Activated CD4-positive, alpha-beta T cell treated with anti-CD3 and anti-CD28 coated beads, Interleukin-2, amount 10 ng/mL, durations not matched to agents 7 days and 5 days (primary cell): ENCODE measurements at regions not wholly inside any gene's neighbourhood (a gene's known extent, or its start where the extent isn't known, plus 50 kb on each side); places are given as distances from the start of the nearest gene placed in this dataset.

Experiments
- CTCF ChIA-PET: fragments of 350-600 bp; sonication (Branson Sonifier 250); formaldehyde crosslinking; loops from one replicate; lab custom pipeline; 2021; ENCODE audit warnings: antibody characterized with exemption; lab: Charles Lee
- POLR2A ChIA-PET: fragments of 350-600 bp; sonication (Branson Sonifier 250); formaldehyde crosslinking; loops from one replicate; lab custom pipeline; 2021; ENCODE audit warnings: antibody characterized with exemption; lab: Charles Lee
- DNase-seq: peaks from one replicate; pipeline ENCODE4 v3.0.0-alpha.2; 2020
- H3K27ac Mint-ChIP-seq: one replicate; pipeline ENCODE4 v1.8.0; 2021; ENCODE audit warnings: mild to moderate bottlenecking, moderate library complexity, mixed read lengths
- H3K27me3 Mint-ChIP-seq: one replicate; pipeline ENCODE4 v1.8.0; 2021; ENCODE audit warnings: mixed read lengths
- H3K36me3 Mint-ChIP-seq: one replicate; pipeline ENCODE4 v1.8.0; 2021; ENCODE audit warnings: low read depth, mixed read lengths
- H3K4me1 Mint-ChIP-seq: one replicate; pipeline ENCODE4 v1.8.0; 2021; ENCODE audit warnings: mixed read lengths
- H3K4me3 Mint-ChIP-seq: one replicate; pipeline ENCODE4 v1.8.0; 2021; ENCODE audit warnings: mild to moderate bottlenecking, moderate library complexity, mixed read lengths
- H3K9me3 Mint-ChIP-seq: one replicate; pipeline ENCODE4 v1.8.0; 2021; ENCODE audit warnings: mixed read lengths

- no peaks in the 10 kb centered on the region for H3K36me3 Mint-ChIP-seq
- H3K4me1 Mint-ChIP-seq, result peaks cover 16% of the 10 kb centered on the region
- CTCF ChIA-PET, result no interaction called here
- no peak overlapping the region for H3K27ac Mint-ChIP-seq
- DNase-seq, result peak; percentile 27
- POLR2A ChIA-PET, result no interaction called here
- no peak overlapping the region for H3K4me3 Mint-ChIP-seq
- peaks cover 72% of the 10 kb centered on the region for H3K27me3 Mint-ChIP-seq
- no peaks in the 10 kb centered on the region for H3K9me3 Mint-ChIP-seq
Measured at GRCh38 chr9:89234205-89235067, 55.8 kb upstream of the SHC3 start.

DNA sequence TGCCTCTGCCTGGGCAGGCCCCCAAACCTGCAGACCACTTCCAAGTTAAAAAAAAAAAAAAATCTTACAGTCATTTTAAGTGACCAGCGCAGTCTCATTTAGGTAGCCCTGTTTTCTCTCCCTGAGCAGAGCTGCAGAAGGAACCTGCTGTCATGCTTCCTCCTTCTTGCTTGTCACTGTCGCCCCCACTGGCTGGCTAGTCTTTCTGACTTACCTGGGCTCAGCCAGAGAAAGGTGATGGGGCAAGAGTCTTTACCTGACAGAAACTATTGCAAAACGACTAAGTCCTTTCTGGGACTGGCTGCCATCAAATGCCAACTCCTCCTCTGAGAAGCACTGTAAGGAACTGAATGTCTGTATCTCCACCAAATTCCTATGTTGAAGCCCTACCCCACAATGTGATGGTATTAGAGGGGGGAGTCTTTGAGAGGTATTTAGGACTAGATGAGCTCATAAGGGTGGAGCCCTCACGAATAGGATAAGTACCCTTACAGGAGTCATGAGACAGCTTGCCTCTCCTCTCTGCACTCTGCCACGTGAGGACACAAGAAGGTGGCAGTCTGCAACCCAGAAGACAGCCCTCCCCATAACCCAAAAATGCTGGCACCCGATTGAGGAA lies 58.4 kb upstream of the SHC3 start:
- POLR2A ChIA-PET, result no interaction called here
- CTCF ChIA-PET, result interaction anchor here (0.6 kb wide), 1 partner anchor 1298 kb away, joined by 4 read pairs; no protein-coding TSS in a partner anchor
- H3K4me1 Mint-ChIP-seq, result peaks cover 16% of the 10 kb centered on the region
- H3K9me3 Mint-ChIP-seq, result no peaks in the 10 kb centered on the region
- H3K27ac Mint-ChIP-seq, result no peak overlapping the region
- no peak for DNase-seq
- H3K27me3 Mint-ChIP-seq, result peaks cover 74% of the 10 kb centered on the region
- H3K36me3 Mint-ChIP-seq, result no peaks in the 10 kb centered on the region
- H3K4me3 Mint-ChIP-seq, result no peak overlapping the region

GRCh38 chr9:89238424-89238823 lies 59.8 kb upstream of the SHC3 start:
- H3K9me3 Mint-ChIP-seq, result no peaks in the 10 kb centered on the region
- H3K27ac Mint-ChIP-seq, result no peak overlapping the region
- H3K27me3 Mint-ChIP-seq, result peaks cover 71% of the 10 kb centered on the region
- peaks cover 16% of the 10 kb centered on the region for H3K4me1 Mint-ChIP-seq
- H3K36me3 Mint-ChIP-seq, result no peaks in the 10 kb centered on the region
- DNase-seq, result no peak
- POLR2A ChIA-PET, result no interaction called here
- CTCF ChIA-PET, result no interaction called here
- no peak overlapping the region for H3K4me3 Mint-ChIP-seq

GRCh38 chr9:89243296-89244061 lies 64.9 kb upstream of the SHC3 start:
- no peaks in the 10 kb centered on the region for H3K4me1 Mint-ChIP-seq
- DNase-seq, result no peak
- CTCF ChIA-PET, result interaction anchor here (0.6 kb wide), 1 partner anchor 16 kb away, joined by 4 read pairs; no protein-coding TSS in a partner anchor

DNA sequence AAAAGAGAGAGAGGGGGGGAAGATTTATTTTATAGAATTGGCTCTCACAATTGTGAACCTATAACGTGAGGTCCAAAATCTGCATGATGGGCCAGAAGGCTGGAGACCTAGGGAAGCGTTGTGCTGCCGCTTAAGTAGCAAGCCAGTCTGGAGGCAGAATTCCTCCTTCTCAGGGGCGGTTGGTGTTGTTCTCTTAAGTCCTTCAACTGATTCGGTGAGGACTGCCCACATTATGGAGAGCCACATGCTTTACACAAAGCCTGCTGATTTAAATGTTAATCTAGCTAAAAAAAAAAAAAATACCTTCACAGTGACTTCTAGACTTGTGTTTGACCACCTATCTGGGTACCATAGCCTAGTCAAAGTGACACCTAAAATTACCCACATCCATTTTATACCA lies 64.2 kb upstream of the CKS2 start:
- H3K4me1 Mint-ChIP-seq, result no peaks in the 10 kb centered on the region
- no peaks in the 10 kb centered on the region for H3K36me3 Mint-ChIP-seq
- ChIA-PET POLR2A (no interaction called here), CTCF (no interaction called here)
- H3K27me3 Mint-ChIP-seq, result peaks cover 14% of the 10 kb centered on the region
- no peak overlapping the region for H3K27ac Mint-ChIP-seq
- DNase-seq, result no peak
- no peak overlapping the region for H3K4me3 Mint-ChIP-seq
- peaks cover under 1% of the 10 kb centered on the region for H3K9me3 Mint-ChIP-seq

More at GRCh38 chr9:89243296-89244061, 64.9 kb upstream of the SHC3 start:
- no peaks in the 10 kb centered on the region for H3K9me3 Mint-ChIP-seq
- POLR2A ChIA-PET, result no interaction called here
- no peaks in the 10 kb centered on the region for H3K36me3 Mint-ChIP-seq
- no peak overlapping the region for H3K4me3 Mint-ChIP-seq
- no peak overlapping the region for H3K27ac Mint-ChIP-seq
- H3K27me3 Mint-ChIP-seq, result peaks cover 36% of the 10 kb centered on the region

DNA sequence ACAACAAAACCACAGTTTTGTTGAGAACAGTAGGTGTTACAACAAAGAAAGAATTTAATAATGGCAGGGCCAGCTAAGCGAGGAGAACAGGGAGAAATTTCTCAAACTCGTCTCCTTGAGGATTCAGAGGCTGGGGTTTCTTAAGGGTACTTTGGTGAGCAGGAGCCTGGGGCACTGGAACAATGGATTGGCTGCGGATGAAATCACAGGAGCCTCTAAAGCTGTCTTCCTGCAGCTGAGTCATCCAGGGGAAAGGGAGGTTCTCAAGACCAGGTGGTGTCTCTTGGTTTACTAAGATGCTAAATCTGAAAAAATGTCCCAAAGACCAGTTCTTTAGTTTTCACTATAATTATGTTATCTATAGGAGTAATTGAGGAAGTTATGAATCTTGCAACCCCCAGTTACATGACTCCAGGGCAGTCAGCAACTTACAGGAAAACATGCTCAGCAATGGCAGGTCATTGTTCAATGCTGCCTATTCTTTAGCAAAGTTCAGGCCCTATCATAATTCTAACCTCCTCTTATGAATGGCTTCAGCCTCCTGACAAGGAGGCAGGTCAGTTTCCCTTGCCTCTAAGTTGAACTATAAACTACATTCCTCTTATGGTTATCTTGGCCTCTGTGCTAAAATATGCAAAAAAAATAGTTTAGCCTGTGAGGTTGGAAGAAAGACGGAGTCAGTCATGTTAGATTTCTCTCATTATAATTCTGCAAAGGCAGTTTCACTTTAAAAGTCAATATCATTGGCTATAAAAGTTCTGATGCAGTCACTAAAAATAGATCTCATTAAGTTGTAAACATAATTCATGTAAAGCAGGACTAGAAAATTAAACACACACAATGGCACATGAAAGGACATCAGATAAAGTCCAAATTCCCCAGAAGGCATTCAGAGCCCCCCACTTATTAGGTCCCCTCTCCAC lies 63.3 kb upstream of the CKS2 start:
- Mint-ChIP-seq H3K36me3 (no peaks in the 10 kb centered on the region), H3K4me1 (no peaks in the 10 kb centered on the region), H3K4me3 (no peak overlapping the region), H3K9me3 (peaks cover 4% of the 10 kb centered on the region), H3K27me3 (peaks cover 10% of the 10 kb centered on the region), H3K27ac (no peak overlapping the region)
- POLR2A ChIA-PET, result no interaction called here
- CTCF ChIA-PET, result interaction anchor here (1.0 kb wide), 1 partner anchor 182 kb away, joined by 3 read pairs; no protein-coding TSS in a partner anchor
- no peak for DNase-seq

- H3K4me1 Mint-ChIP-seq, result no peaks in the 10 kb centered on the region
- H3K9me3 Mint-ChIP-seq, result peaks cover 4% of the 10 kb centered on the region
- DNase-seq, result no peak
- CTCF ChIA-PET, result interaction anchor here (0.7 kb wide), 1 partner anchor 37 kb away, joined by 3 read pairs; no protein-coding TSS in a partner anchor
- H3K27ac Mint-ChIP-seq, result no peak overlapping the region
- H3K27me3 Mint-ChIP-seq, result peaks cover 7% of the 10 kb centered on the region
- H3K4me3 Mint-ChIP-seq, result no peak overlapping the region
- no peaks in the 10 kb centered on the region for H3K36me3 Mint-ChIP-seq
- POLR2A ChIA-PET, result no interaction called here
Measured at GRCh38 chr9:89249001-89249400, 62.0 kb upstream of the CKS2 start.

DNA sequence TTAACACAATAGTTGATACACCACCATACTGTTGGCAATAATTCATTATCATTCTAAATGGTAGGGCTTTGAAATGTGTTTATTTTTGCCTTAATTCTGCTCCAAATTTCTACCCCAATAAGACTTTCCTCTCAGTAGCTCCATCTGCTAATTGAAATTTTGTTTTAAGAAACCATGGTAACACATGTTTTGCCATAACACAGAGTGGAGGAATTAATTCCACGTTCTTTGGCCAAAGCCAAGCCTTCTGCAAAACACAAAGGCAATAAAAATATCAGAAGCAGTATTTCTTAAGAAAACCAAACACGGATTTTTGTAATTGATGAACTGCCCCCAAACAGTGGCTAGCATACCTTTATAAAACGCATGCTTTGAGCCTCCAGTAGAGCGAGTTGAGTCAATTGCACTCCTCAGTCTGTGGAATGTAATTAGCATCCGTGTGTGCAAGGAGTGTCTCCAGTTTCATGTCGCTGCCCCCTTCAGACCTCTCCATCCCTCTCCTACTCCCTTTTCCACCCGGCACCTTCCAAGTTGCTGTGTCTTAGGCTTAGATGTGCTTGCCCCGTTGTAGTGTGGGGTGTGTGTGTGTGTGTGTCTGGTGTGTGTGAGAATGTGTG lies 58.2 kb upstream of the CKS2 start:
- no peak overlapping the region for H3K4me3 Mint-ChIP-seq
- no peaks in the 10 kb centered on the region for H3K36me3 Mint-ChIP-seq
- ChIA-PET CTCF (interaction anchor here (1.7 kb wide), 1 partner anchor 26 kb away, joined by 3 read pairs; no protein-coding TSS in a partner anchor), POLR2A (no interaction called here)
- DNase-seq, result no peak
- no peak overlapping the region for H3K27ac Mint-ChIP-seq
- H3K27me3 Mint-ChIP-seq, result peaks cover 2% of the 10 kb centered on the region
- peaks cover 4% of the 10 kb centered on the region for H3K9me3 Mint-ChIP-seq
- H3K4me1 Mint-ChIP-seq, result no peaks in the 10 kb centered on the region

DNA sequence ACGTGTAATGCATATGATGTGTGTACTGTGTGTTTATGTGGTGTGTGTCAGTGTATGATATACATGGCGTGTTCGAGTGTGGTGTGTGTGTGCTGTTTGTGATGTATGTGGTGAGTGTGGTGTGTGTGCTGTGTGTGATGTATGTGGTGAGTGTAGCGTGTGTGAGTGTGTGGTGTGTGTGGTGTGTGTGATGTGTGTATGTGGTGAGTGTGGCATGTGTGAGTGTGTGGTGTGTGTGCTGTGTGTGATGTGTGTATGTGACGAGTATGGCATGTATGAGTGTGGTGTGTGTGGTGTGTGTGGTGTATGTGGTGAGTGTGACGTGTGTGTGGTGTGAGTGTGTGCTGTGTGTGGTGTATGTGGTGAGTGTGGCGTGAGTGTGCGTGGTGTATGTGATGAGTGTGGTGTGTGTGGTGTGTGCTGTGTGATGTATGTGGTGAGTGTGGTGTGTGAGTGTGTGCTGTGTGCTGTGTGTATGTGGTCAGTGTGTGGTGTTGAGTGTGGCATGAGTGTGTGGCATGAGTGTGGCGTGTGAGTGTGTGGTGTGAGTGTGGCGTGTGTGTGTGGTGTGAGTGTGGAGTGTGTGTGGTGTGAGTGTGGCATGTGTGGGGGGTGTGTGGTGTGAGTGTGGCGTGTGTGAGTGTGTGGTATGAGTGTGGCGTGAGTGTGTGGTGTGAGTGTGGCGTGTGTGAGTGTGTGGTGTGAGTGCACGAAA lies 56.8 kb upstream of the CKS2 start:
- no peak overlapping the region for H3K27ac Mint-ChIP-seq
- peaks cover 4% of the 10 kb centered on the region for H3K9me3 Mint-ChIP-seq
- ChIA-PET CTCF (no interaction called here), POLR2A (no interaction called here)
- no peak overlapping the region for H3K4me3 Mint-ChIP-seq
- no peaks in the 10 kb centered on the region for H3K36me3 Mint-ChIP-seq
- peaks cover 2% of the 10 kb centered on the region for H3K27me3 Mint-ChIP-seq
- no peaks in the 10 kb centered on the region for H3K4me1 Mint-ChIP-seq
- no peak for DNase-seq

- POLR2A ChIA-PET, result no interaction called here
- DNase-seq, result no peak
- Mint-ChIP-seq H3K27ac (no peak overlapping the region), H3K36me3 (no peaks in the 10 kb centered on the region), H3K4me3 (no peak overlapping the region), H3K9me3 (peaks cover 4% of the 10 kb centered on the region), H3K4me1 (no peaks in the 10 kb centered on the region), H3K27me3 (peaks cover 2% of the 10 kb centered on the region)
- CTCF ChIA-PET, result no interaction called here
Measured at GRCh38 chr9:89254773-89255125, 56.2 kb upstream of the CKS2 start.

GRCh38 chr9:89256225-89256624 lies 54.8 kb upstream of the CKS2 start:
- CTCF ChIA-PET, result no interaction called here
- POLR2A ChIA-PET, result no interaction called here
- DNase-seq, result no peak
- Mint-ChIP-seq H3K27me3 (peaks cover 2% of the 10 kb centered on the region), H3K9me3 (peaks cover 4% of the 10 kb centered on the region), H3K4me1 (no peaks in the 10 kb centered on the region), H3K4me3 (no peak overlapping the region), H3K36me3 (no peaks in the 10 kb centered on the region), H3K27ac (no peak overlapping the region)
